ENCODE measurements at regions not wholly inside any gene's neighbourhood (a gene's known extent, or its start where the extent isn't known, plus 50 kb on each side); places are given as distances from the start of the nearest gene placed in this dataset.

DNA sequence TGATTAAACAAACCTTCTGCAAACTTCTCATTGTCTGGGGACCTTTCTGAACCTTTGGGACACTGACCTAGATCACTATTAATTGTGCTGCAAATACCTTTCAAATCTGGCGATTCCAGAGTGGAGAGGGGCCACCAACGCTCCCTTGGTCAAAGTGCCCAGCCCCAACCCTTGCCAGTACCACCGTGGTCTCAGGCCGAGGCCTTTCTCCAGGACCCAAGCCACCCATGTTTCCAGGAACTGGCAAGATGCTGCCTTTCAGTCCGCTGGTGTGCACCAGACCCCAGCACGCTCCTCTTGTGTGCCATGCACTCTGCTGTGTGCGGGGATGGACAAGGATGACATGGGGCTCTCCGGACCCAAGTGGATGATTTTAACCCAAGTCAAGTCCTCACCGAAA, 91.1 kb upstream of the MGMT start:
- no peak for DNase-seq

DNA sequence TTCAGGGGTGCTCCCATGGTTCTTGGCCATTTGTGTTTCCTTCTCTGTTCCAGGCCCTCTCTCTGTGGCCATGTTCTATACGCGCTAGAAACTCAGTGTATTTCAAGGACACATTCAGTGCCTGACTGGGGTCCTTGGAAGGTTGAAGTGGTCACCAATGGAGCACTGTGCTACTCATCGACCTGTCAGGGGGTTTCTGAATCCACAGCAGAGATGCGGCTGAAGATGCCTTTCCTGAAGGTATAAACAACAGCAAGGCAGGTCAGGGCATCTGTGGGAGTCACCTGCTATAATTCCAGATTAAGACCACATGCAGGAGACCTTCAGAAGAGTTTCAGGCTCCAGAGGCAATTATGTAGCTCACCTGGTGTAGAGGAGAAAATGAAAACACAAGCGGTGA, 86.8 kb upstream of the MGMT start:
- DNase-seq = no peak

DNA sequence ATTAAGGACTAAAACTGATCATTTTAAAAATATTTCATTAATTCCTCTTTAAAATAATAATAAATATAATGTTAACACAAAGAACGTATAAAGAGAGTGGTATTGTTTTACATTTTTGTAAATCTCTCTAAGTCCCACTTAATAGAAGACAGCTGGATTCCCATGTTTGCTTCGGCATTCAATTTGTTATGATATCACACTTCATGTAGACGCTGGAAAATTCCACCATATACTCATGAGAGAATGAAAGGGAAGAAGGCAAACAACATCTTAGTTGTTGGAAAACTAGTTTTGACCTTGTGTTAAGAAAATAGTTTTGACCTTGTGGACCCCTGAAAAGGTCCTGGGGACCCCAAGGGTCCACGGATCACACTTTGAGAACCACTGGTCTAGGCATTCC, 85.3 kb upstream of the MGMT start:
- no peak for DNase-seq

GRCh38 chr10:129382401-129382800, 84.6 kb upstream of the MGMT start:
- no peak for DNase-seq

- DNase-seq = no peak
These were observed 83.4 kb upstream of the MGMT start for GRCh38 chr10:129383651-129384050.

DNA sequence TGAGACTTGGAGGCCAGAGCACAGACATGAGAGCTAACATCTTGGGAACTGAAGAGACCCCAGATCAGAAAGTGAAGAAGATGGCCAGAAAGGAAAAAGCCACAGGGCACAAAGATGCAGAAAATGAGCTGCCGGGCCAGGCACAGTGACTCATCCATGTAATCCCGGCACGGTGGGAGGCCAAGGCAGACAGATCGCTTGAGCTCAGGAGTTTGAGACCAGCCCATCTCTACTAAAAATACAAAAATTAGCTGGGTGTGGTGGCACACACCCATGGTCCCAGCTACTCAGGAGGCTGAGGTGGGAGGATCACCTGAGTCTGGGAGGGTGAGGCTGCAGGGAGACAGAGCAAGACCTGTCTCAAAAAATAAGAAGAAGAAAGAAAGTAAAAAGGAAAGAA, 81.4 kb upstream of the MGMT start:
- no peak for DNase-seq

DNA sequence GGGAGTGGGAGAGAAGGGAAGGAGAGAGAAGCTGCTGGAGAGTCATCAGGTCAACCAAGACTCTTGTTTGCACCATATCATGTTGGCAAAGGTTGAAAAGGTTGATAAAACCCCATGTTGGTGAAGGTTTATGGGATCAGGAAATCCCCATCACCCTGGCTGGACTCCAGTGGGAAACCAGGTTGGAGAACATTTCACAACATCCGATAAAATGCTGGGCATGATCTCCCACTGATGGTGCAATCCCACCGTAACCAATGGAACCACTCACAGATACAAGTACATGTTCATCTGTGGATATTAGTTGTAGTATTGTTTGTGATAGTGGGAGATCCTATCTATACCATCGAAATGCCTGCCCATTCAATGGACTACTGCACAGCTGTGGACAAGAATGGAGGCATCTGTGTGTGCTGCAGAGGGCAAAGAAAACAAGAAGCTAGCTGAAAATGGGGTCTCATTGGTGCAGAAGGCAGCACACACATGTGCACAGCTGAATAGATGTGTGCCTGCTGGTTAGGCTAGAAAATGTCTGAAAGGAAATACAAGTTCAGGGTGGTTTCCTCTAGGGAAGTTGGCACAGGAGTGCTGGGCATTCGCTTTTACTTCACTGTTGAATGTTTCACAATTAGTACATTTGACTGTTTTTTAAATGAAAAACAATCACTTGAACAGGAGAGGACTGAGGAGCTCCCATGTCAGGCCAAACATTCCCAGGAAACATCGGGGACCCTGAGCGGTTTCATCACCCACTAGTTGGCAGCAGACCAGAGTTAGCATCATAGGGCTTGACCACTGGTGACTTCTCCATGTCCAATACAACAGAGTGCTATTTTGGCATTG, 80.4 kb upstream of the MGMT start:
- DNase-seq = no peak

DNA sequence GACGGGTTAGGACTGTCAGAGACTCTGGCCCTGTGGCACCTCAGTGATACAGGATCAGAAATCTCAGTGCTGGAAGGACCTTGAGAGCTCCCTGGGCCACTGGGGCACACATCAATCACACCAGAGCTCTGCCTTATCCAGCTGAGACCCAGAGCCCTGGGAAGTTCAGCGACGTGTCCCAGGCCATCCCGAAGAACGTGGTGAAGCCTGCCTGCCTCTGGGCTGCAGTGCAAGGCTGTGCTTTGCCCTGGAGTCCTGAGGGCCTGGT, 79.8 kb upstream of the MGMT start:
- DNase-seq = no peak

- DNase-seq = no peak
These were observed 78.6 kb upstream of the MGMT start for GRCh38 chr10:129388435-129388834.

GRCh38 chr10:129389194-129389593, 77.8 kb upstream of the MGMT start:
- DNase-seq = no peak

DNA sequence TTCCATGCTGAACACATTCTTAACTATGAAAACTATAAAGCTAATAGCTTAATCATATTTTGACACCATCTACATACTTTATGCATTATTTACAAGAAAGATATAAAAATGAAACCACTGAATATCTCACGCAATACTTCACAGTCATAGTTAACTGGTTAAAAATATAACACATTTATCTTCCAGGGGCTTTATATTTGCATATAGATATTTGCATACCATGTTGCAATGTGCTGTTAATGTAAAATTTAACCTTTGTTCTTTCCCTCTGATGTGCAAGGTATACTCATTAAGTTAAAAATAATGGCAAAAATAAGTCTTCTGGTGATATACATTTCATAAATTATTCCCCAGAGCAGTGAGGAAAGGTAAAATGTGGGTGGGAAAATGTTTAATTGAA, 76.9 kb upstream of the MGMT start:
- DNase-seq = no peak

- no peak for DNase-seq
These were observed 76.3 kb upstream of the MGMT start for GRCh38 chr10:129390726-129391125.

GRCh38 chr10:129391464-129391863, 75.6 kb upstream of the MGMT start:
- no peak for DNase-seq

GRCh38 chr10:129392855-129393254, 74.2 kb upstream of the MGMT start:
- no peak for DNase-seq

- no peak for DNase-seq
These were observed 73.2 kb upstream of the MGMT start for GRCh38 chr10:129393812-129394211.

DNA sequence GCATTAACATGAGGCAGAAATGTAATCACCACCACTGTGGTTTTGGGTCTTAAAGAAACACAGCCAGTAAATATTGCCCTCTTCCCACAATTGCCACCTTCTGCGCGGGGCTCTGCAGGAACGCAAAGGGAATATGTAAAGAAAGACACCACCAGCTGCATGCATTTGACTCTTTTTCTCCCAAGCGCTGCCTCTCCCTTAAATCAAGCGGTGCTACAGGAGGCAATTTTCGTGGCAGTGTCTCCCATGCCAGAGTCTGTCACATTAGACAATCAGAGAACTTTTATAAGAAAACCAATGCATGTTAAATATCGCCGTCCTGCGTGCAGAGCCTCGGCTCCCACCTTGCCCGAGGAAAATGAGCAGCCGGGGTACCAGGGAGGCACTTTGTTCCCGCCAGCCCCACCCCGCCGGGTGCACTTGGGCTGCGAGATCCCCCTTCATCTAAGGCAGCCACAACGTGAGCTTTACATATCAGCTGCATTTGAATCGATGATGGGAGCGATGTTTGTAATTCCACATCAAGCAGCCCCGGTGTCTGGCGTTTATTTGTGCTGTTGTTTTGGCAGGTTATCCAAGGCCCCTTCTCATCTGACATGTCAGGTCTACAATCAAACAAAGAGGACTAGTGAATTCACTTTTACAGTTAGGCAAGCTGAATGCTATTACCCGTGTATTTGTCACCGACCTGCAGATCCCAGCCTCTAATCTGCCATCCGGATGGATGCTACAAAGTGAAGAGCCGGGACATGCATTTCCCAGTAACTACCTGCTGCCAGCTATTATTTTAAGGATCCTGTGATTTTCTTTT, 72.3 kb upstream of the MGMT start:
- no peak for DNase-seq

GRCh38 chr10:129396021-129396722, 70.9 kb upstream of the MGMT start:
- DNase-seq = no peak

DNA sequence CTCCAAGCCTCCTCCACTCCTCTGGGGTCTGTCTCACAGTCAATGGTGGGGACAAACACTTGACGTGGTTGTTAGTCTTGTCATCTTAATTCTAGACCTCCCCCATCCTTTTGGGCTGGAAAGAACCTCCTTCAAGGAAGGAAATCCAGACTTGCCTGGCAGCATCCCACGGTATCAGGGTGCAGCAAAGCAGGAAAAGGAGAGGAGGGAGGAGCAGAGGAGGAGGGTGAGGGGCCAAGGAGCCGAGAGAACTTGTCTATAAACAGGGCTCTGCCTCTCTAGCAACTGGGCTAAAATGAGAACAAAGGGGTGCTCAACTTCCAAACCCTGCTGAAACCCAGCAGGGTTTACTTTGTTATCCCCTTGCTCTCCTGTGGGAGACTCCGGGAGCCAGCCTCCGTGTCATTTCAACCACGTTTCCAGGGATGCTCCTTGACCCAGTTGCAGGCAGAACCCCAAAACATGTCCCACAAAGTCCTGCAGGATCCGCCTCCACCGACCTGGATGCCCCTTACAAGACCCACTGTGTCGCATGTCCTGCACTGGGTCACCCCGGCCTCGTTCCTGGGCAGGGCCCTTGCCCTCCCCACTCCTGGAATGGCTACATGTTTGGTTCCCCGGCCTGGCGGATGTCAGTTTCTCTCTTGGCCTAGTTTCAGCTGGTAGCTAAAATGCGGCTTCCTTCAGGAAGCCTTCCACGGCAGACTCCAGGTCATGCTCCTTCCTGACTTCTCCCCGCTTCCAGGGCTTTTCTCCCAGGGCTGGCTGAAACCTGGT, 69.7 kb upstream of the MGMT start:
- DNase-seq = no peak

DNA sequence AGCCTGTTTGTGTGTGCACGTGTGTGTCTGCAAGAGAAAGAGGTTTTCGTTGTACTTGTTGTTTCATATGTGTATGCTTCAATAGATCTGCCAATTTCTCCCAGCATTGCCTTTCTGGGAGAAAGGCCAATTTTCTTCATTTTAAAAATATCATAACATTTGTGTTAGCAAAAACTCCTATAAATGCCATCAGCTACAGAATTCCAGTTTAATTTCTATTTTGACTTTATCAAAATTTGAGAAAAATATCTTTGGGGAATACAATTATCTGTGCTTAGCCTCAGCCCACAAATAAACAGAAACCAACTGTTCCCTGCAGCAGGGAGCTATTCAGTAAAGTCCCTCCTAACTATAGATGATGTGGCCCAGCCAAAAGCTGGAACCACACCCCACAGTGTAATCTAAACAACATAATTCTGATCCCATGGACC, 68.3 kb upstream of the MGMT start:
- no peak for DNase-seq

GRCh38 chr10:129400426-129400825, 66.6 kb upstream of the MGMT start:
- no peak for DNase-seq

- no peak for DNase-seq
These were observed 64.6 kb upstream of the MGMT start for GRCh38 chr10:129402459-129402858.

DNA sequence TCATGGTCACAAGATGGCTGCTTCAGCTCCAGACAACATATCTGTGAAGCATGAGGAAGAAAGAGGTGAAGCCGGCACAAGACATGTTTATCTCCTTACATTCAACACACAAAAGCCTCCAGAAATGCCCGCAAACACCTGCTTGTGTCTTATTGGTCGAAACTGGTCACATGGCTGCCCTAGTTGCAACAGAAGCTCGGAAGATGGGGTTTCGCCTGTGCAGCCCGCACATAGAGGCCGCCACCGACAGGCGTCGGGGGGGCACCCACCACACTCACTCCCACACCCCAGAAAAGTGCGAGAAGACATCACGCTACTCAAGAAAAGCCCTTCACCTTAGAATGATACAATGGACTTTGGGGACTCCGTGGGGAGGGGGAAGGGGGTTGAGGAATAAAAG, 63.0 kb upstream of the MGMT start:
- DNase-seq = no peak
